ENCODE measurements at regions not wholly inside any gene's neighbourhood (a gene's known extent, or its start where the extent isn't known, plus 50 kb on each side); places are given as distances from the start of the nearest gene placed in this dataset.

DNA sequence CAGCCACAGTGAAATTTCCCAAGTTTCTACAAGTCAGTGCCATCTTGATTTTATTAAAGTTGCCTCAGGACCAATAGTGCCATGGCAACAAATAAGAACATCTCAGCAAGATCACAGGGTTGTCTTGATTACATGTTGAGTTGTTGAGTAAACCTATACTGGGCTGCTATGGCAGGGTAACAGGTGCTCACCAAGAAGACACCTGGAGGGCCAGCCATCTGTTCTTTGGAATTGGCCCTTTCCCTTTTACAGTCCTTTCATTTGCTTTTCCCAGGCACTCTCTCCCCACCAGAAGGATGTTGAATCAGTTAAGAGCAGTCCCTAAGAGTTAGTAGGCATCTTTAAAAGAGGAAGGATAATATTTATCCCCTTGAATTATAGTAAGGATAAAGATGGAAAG is 582.0 kb downstream of the TNS3 start:
- DNase-seq (ENCODE audit: extremely low read depth in 1 of 2, low read depth in 1 of 2): no peak

DNA sequence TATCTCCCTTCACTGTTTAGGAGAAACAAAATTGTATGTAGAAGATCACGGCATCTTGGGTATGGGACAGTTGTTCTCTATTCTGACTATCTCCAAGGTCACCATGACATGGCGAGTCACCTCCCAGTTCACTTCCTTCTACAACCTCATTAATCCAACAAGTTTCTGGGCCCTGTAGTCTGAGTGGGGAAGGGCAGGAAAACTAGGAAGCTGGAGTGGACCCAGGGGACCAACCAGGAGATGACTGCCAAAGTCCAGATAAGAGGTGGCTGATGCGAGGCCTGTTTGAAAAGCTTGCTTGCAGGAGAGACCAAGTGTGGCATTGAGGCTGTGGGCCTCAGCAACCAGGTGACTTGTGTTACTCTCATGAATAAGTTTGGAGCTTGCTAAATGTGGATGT is 584.9 kb downstream of the TNS3 start:
- DNase-seq (ENCODE audit: extremely low read depth in 1 of 2, low read depth in 1 of 2): no peak

DNA sequence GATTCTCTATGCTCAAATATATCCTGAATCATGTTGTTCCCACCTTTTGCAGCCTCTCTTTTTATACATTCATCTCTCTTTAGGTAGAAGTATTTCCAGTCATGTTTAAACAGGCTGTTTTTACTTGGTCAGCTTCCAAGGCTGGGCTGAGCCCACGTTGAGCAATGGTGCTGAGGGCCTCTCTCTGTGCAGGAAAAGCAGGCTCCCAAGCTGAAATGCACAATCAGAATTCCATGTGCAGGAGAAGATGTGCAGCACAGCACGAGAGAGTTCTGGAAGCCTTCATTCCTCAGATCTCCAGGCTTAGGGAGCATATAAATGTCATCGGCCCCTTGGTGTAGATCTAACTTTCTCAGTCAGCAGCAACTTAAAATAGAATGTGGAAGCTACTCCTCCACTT is 588.5 kb downstream of the TNS3 start:
- no peak for DNase-seq (ENCODE audit: extremely low read depth in 1 of 2, low read depth in 1 of 2)

DNA sequence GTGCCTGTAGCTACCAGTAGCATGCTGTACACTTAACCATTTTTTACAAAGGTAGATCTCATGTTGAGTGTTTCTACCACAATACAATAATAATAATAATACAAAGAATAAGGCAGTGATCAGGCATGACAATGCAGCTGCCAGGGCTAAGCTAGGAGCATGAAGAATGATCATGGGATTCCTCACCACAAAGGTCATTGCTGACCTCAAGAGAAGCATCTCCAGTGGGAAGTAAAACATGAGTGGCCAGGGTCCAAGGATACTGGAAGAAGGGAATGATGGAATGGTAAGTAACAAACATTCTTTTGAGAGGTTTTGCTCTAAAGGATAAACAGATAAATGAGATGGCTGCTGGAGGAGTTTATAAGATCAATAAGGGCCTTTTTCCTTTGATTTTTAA is 591.1 kb downstream of the TNS3 start:
- DNase-seq (ENCODE audit: extremely low read depth in 1 of 2, low read depth in 1 of 2): no peak

DNA sequence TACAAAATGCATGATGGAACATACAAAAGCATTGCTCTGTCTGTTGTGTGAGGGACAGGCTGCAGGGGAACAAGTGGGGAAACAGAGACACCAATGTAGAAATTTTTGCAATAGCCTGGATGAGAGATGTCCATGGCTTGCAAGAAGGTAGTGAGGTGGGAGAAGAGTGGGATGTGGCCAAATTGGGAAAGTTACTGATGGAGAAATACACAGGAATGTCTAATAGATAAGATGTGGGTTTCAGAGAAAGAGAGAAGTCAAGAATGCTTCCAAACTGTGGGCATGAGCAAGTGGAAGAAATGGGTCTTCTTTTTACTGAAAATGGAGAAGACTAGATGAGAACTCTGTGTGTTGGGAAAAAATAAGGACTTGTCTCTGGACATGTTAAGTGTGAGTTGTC is 592.7 kb downstream of the TNS3 start:
- DNase-seq (ENCODE audit: extremely low read depth in 1 of 2, low read depth in 1 of 2): no peak

DNA sequence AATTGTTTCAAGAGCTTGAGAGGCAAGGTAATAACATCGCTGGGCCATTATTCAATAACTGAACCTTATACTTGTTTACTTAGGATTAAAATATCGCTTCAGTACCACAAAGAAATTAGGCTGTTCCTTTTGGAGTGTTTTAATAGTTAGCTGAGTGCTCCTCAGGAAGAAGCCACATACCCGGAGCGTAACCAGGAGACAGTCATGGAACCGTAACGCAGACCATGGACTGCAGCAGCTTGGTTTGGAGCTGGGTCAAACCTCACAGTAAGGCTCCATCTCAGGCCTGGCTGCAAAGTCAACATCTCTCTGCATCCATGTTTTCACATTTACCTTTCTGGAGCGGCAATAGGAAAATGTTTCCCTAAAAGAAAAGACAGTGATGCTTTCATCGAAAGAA is 599.0 kb downstream of the TNS3 start:
- no peak for DNase-seq (ENCODE audit: extremely low read depth in 1 of 2, low read depth in 1 of 2)

DNA sequence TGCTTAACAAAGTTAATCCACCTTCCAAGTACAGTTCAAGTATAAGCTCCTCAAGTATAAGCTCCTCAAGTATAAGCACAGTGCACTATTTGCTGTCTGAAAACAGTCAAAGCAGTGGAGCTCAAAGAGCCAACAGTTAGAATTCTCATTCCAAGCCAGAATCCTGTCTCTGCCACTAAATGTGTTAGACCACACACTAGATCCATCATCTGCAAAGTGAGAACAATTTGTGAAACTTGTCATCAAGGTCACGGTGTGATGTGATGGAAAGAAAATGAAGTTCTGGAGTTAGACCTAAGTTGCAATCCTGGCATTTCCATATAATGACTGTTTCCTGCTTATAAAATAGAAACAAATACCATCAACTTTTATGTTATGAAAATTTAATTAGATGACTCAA is 602.5 kb downstream of the TNS3 start:
- no peak for DNase-seq (ENCODE audit: extremely low read depth in 1 of 2, low read depth in 1 of 2)

DNA sequence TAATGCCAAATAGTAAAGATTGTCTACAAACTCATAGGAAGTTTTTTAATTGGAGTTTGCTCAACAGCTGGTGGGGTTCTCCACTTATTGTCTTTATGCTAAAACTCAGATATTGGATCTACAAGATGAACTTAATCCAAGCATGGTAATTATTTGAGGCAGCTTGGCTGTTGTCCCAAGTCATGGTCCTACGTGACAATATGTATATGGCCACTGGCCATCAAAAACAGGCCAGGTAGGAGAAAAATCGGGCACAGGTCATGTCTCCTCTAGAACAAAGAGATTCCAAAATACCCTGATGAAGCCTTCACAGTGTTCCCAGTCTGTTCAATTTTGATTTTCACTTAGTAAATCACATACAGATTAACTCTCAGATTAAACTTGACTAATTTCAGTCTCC is 606.4 kb downstream of the TNS3 start:
- DNase-seq (ENCODE audit: extremely low read depth in 1 of 2, low read depth in 1 of 2): no peak

DNA sequence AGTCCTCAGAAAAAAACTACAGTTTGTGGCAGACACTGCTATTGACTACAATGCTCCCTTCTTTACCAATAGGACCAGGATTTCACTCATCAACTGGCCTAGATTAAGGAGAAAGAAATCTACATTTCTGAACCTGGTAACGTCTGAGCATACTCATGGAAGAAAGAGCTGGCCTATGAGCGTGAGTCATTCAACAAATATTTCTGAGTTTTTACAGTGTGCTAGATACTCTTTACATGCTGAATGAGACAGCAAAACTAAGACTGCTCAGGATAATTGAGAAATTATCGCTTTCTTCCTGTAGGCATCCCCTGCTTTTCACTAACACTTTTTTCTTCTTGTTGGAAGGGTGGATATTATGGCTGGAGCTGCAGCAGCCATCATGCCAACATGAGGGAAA is 609.7 kb downstream of the TNS3 start:
- no peak for DNase-seq (ENCODE audit: extremely low read depth in 1 of 2, low read depth in 1 of 2)

DNA sequence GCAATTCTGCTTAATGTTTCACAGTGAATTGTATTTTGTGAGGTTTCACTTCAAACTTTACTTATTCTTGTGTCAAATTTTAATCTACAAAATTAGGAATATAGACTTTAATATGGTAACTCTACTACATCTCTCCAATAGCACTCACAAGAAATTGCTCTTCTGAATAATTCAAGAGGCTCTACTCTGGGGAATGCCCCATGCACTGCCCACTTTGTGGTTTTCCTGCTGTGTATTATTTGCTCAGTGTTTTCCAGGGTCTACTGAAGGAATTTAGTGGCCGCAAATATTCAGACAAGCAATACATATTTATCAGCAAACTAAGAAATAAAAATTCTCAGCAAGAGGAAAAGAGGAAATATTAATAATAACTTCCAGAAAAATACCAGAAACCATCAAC is 611.4 kb downstream of the TNS3 start:
- DNase-seq (ENCODE audit: extremely low read depth in 1 of 2, low read depth in 1 of 2): no peak

DNA sequence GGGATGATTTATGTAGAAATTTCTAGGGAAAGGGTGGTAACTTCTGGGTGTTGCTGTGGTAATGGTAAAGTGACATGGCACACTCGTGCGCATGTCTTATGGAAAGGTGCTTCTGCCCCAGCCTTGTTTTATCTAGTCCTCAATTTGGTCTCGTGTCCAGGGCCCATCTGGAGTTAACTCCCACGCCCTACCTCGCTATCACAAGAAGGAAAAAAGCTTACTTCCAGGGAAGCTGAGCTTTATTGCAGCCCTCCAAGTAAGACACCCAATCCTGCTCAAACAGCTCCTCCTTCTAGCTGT is 611.8 kb downstream of the TNS3 start:
- DNase-seq (ENCODE audit: extremely low read depth in 1 of 2, low read depth in 1 of 2): no peak

DNA sequence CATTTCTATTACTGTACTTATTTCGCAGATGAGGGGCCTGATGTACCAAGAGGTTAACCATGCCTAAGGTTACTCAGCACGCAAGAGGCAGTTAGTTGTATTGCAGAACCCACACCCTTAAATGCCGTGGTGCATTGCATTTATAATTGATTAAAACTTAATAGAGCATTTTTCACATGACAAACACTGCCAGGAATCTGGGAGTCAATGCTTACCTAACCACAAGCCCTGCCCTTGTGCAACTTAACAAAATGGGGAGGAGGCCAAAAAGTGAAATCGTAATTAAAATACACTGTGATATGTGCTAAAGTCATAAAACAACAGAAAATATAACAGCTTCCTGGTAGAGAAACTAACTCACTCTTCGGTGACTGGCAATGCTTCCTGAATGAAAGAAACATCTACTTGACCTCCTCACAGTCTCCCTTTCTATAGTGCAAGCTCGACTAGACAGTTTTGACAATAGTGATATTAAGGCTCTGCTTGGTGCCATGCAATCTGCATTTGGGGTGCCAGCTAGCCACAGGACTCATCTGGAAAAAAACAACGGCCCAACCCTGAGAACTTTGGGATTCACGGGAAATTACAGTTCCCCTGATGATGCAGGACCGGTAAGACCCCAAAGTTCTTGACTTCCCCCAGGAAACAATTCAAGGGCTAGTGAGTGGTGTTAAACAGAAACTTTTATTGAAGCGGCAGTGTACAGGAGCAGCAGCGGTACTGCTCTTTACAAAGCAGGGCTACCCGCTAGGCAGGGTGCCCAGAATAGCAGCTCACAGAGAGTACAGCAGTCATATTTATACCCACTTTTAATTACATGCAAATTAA is 612.4 kb downstream of the TNS3 start:
- DNase-seq (ENCODE audit: extremely low read depth in 1 of 2, low read depth in 1 of 2): no peak

DNA sequence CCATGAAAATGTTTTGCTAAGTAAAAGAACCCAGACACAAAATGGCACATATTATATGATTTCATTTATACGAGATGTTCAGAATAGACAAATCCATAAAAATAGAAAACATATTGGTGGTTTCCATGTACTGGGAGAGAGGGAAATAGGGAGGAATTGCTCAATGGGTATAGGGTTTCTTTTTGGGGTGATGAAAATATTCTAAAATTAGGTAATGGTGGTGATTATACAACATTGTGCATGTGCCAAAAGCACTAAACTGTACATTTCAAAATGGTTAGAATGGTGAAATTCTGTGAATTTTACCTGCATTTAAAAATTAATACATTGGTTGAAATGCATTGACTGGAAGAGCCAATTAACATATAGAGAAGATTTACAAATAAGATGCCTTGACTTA is 613.9 kb downstream of the TNS3 start:
- no peak for DNase-seq (ENCODE audit: extremely low read depth in 1 of 2, low read depth in 1 of 2)

DNA sequence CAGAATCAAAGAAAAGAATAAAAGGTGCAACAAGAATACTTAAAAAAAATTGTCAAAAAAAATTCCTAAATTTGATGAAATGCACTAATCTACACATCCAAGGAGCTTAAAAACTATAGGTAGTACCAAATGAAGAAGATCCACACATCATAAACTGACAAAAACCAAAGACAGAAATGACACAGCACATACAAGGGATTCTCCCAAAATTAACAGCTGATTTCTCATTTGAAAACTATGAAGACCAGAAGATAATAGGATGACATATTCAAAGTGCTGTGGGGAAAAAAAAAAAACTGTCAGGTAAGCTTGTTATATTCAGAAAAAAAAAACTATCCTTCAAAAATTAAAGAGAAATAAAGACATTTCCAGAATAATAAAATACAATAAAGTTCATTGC is 618.2 kb downstream of the TNS3 start:
- no peak for DNase-seq (ENCODE audit: extremely low read depth in 1 of 2, low read depth in 1 of 2)

DNA sequence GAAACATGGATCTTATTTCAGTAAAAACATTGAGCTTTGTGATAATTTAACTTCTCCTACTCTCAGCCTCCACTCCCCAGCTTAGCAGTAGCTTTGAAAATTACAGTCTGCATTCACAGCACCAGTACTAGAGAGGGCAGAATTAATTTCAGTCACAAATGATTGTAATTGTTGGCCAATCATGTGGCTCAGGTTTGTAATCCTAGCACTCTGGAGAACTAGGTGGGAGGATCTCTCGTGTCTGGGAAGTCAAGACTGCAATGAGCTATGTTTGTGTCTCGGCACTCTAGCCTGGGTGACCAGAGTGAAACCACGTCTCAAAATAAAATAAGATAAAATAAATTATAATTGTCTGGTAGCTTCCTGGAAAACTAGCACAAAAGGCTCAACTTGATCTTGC is 620.9 kb downstream of the TNS3 start:
- DNase-seq (ENCODE audit: extremely low read depth in 1 of 2, low read depth in 1 of 2): no peak

DNA sequence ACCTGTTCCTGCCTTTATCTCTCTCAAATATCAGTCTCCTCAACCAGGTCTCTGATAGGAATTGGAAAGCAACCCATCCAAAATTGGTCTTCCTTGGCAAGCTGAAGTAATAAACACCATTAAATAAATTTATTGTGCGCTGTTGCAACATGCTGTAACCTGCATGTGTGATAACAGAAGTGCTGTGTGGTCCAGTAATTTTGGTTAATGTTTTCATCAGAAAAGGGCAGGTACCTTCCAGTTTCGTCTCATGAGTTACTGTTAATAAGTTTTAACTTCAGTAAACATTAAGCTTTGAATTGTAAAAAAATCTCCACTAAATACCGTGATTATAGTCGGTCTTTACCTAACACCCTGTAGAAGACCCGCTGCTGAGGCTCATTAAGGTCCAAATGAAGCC is 624.7 kb downstream of the TNS3 start:
- no peak for DNase-seq (ENCODE audit: extremely low read depth in 1 of 2, low read depth in 1 of 2)

DNA sequence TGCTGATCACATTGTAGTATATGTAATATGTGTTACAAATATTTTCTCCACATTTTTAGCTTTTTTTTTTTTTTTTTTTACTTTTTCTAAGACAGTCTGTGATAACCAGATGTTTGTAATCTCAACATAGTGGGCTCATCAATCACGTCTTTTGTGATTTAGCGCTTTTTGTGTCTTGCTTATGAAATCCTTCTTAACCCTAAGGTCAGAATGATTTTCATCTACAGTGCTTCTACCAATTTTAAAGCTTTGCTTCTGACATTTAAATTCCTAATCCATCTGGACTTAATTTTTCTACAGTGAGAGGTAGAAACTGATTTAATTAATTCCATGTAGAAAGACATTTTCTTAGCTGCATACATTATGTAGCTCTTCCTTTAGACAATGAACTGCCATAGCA is 626.4 kb downstream of the TNS3 start:
- DNase-seq (ENCODE audit: extremely low read depth in 1 of 2, low read depth in 1 of 2): no peak

DNA sequence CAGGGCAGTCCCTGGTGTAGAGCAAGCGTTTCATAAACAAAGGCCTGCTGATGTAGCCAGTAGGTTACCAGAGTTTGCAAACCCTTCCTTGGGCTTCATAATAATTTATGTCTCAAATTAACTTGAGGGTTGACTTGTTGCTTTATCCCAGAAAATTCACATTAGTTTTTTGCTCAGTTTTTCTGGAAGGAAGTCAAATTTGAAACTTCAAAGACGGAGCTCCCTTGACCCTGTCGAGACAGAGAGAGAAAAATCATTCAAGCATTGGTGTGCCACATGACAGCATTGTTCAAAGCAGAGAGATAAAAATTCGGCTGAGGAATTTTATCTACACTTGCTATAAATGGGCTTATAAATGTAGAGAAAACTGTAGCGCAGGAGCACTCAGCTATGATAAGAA is 627.7 kb downstream of the TNS3 start:
- DNase-seq (ENCODE audit: extremely low read depth in 1 of 2, low read depth in 1 of 2): no peak

DNA sequence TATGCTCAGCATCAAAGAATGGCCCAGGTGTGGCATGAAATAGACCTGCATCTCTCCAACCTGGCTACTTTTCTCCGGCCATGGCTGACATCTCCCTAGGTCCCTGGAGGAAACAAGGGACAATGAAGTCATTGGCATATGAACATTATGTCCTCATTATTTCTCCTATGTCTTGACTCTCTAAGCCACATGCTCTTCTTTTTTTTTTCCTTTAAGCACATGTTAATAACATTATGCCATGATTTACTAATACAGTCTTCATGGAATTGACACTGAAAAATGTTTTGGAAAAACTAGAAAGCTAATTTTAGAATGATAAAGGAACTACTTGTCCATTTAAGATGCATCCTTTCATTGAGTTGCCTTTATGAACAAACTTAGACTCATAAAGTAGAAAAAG is 628.9 kb downstream of the TNS3 start:
- DNase-seq (ENCODE audit: extremely low read depth in 1 of 2, low read depth in 1 of 2): no peak

DNA sequence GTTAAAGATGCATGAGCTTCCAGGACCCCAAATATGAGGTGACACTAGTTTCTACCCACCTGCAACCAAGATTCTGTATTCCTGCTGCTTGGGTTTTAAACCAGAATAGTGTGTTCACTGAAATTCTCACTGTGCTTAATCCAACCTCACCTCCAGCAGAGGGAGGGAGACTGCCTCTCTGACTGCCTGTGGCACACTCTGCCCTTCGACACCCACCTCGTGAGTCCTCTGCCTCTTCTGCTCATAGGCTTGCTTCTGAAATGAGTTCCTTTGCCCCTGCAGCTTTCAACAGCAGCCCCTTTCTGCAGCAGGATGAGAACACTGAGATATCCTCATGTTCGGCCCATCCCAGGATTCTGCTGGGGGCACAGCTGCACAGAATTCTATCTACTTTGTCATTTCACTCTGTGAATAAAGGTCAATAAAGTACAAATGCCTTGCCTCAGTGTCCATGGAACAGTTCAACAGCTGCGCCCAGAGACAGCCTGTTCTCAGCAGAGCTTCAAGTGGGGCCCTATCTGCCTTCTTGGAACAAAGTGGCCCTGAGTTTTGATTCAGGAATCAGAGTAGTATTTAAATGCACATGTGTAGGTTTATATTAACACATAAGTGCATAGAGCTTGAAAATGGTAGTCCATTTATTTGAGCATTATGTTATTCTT is 632.5 kb downstream of the TNS3 start:
- no peak for DNase-seq (ENCODE audit: extremely low read depth in 1 of 2, low read depth in 1 of 2)

DNA sequence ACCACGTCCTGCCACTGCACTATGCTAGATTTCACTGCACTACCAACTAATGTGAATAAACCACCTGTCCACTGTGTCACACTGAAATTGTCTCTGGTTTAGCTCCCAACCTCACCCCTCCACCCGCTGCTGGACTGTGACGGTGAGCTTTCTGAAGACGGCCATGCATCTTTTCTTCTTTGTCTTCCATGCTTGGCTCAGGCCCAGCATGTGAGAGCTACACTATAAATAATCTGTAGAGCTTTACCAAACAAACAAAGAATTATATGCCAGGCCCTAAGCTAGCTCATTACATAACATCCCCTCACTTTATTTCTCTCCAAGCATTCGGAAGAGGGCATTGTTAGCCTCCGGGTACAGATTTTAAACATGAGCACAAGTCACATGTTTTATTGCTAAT is 633.2 kb downstream of the TNS3 start:
- no peak for DNase-seq (ENCODE audit: extremely low read depth in 1 of 2, low read depth in 1 of 2)

DNA sequence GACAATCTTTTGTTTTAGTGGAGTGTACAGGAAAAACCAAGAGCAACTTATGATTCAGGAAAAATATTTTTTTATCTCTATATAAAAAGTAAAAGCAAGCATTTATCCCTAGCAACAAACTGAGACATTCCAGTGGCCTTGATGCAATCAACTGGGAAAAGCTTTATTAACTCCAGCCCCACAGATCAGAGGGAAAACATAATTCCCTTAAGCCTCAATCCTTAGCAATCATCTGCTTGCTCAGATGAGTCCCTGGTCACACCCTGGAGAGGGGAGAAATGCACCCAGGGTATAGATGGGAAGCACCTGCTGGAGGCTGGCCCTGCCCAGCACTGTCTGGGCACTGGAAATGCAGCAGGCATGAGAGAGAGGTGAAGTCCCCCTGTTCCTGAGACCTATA is 636.6 kb downstream of the TNS3 start:
- DNase-seq (ENCODE audit: extremely low read depth in 1 of 2, low read depth in 1 of 2): no peak

DNA sequence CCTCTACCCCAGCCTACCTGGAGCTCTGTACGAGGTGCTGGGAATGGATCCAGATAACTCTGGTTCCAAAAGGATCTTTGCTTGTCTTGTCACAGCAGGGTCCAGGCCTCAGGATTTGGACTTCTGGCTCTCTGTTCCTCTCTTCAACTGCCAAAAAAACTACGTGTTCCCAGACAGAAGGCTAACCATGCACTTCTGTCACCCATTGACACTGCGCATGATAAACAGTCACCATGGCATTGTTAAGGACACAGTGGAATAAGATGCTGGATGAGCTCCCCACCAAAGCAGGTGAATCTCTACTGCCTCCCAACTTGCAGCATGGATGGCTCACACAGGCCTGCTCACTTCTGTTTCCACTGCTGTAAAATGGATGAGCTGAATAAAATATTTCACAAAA is 637.9 kb downstream of the TNS3 start:
- DNase-seq (ENCODE audit: extremely low read depth in 1 of 2, low read depth in 1 of 2): no peak
